ENCODE measurements at regions not wholly inside any gene's neighbourhood (a gene's known extent, or its start where the extent isn't known, plus 50 kb on each side); places are given as distances from the start of the nearest gene placed in this dataset.

GRCh38 chr1:194117582-194117981 lies 931.2 kb upstream of the B3GALT2 start:
- WGBS, 2 donors = 74 to 87% methylated on average over 8 of the region's 8 CpGs
- H3K27me3 ChIP-seq = no peaks in the 10 kb centered on the region
- intact Hi-C loops (cut with DNase I) = no loop called here
- H3K4me3 ChIP-seq (replicated peaks in 1 of 3) = no peak overlapping the region
- TF ChIP-seq CTCF (IDR thresholded peaks at IDR 0.05) = no peak
- TF ChIP-seq POLR2A (IDR thresholded peaks at IDR 0.05) = no peak
- no peak for DNase-seq
- no peaks in the 10 kb centered on the region for H3K36me3 ChIP-seq
- no peaks in the 10 kb centered on the region for H3K4me1 ChIP-seq
- no peak overlapping the region for H3K27ac ChIP-seq
- no peaks in the 10 kb centered on the region for H3K9me3 ChIP-seq

DNA sequence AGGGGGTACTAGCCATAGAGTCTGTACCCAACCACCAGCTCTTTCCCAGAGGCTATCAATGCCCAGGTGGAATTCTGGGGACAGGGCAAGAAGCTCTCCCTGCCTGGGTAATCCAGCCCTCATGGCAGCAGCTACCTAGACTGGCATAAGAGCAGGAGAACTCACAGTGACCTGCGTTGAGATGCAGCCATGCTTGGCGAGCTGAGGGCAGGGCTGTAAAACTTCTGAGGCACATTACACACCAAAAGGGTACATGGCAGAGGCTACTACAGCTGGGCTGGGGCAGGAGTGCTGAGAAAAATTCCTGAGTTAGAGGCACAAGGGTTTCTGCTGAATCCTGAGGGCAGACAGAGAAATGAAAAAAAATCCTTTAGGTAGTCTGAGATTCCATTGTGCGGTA lies 927.9 kb upstream of the B3GALT2 start:
- TF ChIP-seq POLR2A (IDR thresholded peaks at IDR 0.05) (no peak), CTCF (IDR thresholded peaks at IDR 0.05) (no peak)
- intact Hi-C loops (cut with DNase I) = no loop called here
- Histone ChIP-seq H3K36me3 (no peaks in the 10 kb centered on the region), H3K27ac (no peak overlapping the region), H3K4me3 (replicated peaks in 1 of 3) (no peak overlapping the region), H3K4me1 (no peaks in the 10 kb centered on the region), H3K9me3 (no peaks in the 10 kb centered on the region), H3K27me3 (no peaks in the 10 kb centered on the region)
- WGBS, 2 donors = 27 to 39% methylated on average over 3 of the region's 3 CpGs
- DNase-seq = peak; percentile 20 to 44

- Histone ChIP-seq H3K4me3 (replicated peaks in 1 of 3) (no peak overlapping the region), H3K36me3 (no peaks in the 10 kb centered on the region), H3K27ac (no peak overlapping the region), H3K9me3 (no peaks in the 10 kb centered on the region), H3K27me3 (no peaks in the 10 kb centered on the region), H3K4me1 (no peaks in the 10 kb centered on the region)
- no peak for TF ChIP-seq POLR2A (IDR thresholded peaks at IDR 0.05)
- no peak for TF ChIP-seq CTCF (IDR thresholded peaks at IDR 0.05)
- WGBS, 2 donors = 80% methylated on average over 2 of the region's 2 CpGs
- DNase-seq = no peak
- intact Hi-C loops (cut with DNase I) = no loop called here
Observed at GRCh38 chr1:194105381-194105780, 919.0 kb upstream of the B3GALT2 start.

- WGBS, 2 donors = 93 to 94% methylated on average over 2 of the region's 2 CpGs
Observed at GRCh38 chr1:194104247-194104844, 917.9 kb upstream of the B3GALT2 start.

More at GRCh38 chr1:194104247-194104844, 917.9 kb upstream of the B3GALT2 start:
- intact Hi-C loops (cut with DNase I) = no loop called here
- TF ChIP-seq POLR2A (IDR thresholded peaks at IDR 0.05) (no peak), CTCF (IDR thresholded peaks at IDR 0.05) (no peak)
- Histone ChIP-seq H3K9me3 (no peaks in the 10 kb centered on the region), H3K27ac (no peak overlapping the region), H3K4me3 (replicated peaks in 1 of 3) (no peak overlapping the region), H3K36me3 (no peaks in the 10 kb centered on the region), H3K27me3 (no peaks in the 10 kb centered on the region), H3K4me1 (no peaks in the 10 kb centered on the region)
- DNase-seq = no peak

All from thyroid gland (tissue), 4 donors.